ENCODE measurements at regions not wholly inside any gene's neighbourhood (a gene's known extent, or its start where the extent isn't known, plus 50 kb on each side); places are given as distances from the start of the nearest gene placed in this dataset.

- DNase-seq: no peak
Measured at GRCh38 chr7:131090188-131090587, 237.5 kb upstream of the MKLN1 start.

DNA sequence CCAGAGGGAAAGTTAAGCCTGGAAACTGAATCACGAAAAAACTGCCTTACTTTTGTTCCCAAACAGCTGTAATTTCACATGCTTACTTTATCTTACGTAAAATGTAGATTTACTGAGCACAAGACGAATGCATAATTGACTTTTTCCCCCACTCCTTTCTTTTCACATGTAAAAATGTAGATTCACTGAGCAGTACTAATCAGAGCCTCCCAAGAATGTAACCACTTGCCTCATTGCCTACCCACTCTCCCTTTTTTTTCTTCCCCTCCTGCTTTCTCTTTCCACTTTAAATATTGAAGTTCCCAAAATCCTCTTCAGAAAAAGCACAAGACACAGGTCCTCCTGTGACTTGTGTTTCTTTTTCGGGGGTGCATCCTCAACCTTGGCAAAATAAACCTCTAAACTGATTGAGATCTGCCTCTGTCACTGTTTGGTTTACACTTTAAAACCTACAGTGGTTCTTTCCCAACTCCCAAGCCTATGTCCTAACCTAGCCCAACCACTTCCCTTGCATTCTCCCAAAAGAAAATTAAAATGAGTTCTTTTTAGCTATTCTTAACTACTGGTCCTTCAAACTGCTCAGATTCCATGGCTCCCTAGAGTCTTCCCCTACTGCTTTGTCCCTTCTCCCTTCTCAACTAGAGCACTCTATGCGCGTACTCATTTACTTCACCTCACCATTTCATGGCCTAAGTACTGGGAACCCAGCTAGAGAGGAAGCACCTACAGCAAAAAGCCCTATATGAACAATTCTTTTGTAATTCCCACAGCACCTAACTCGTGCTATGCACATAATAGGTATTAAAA, 236.6 kb upstream of the MKLN1 start:
- no peak for DNase-seq

DNA sequence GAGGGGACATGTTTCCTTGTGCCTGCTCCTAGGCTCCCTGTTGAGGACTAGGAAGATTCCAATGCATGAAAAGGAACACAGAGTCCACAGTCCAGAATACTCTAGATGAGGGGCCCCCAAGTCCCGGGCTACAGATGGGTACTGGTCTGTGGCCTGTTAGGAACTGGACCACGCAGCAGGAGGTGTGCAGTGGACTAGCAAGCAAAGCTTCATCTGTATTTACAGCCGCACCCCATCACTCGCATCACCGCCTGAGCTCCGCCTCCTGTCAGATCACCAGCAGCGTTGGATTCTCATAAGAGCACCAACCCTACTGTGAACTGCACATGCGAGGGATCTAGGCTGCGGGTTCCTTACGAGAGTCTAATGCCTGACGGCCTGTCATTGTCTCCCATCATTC, 233.0 kb upstream of the MKLN1 start:
- no peak for DNase-seq

- DNase-seq: no peak
Measured at GRCh38 chr7:131095346-131095745, 232.3 kb upstream of the MKLN1 start.

DNA sequence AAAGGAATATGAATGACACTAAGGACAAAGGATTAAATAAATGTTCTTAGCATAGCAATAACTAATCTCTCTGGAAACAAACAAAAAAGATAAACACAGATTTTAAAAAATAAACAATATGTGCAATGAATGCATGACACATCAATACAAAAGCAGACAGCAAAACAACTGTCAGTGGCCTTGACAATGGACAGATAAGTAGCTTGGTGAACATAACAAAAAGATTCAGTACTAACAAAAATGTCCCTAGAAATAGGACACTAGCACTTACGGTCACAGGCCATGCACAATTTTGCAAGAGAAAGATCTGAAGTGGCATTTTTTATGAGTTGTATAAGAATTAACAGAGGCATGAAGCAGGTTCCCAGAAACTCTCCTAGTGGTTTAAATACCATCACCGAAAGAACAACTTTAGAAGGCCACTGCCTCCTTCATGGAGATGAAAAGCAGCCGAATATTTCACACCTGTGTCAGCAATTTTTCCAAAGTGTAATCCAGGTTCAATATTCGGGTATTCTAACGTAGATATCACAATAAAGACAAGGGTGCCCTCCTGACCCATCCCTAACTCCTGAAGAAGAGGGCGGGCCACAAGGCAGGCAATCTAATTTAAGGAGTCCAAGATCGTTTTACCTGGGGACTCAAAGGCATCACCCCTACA, 231.3 kb upstream of the MKLN1 start:
- DNase-seq: no peak

GRCh38 chr7:131097662-131098376, 229.9 kb upstream of the MKLN1 start:
- peak in 1 of 5 donors; percentile 27 for DNase-seq

DNA sequence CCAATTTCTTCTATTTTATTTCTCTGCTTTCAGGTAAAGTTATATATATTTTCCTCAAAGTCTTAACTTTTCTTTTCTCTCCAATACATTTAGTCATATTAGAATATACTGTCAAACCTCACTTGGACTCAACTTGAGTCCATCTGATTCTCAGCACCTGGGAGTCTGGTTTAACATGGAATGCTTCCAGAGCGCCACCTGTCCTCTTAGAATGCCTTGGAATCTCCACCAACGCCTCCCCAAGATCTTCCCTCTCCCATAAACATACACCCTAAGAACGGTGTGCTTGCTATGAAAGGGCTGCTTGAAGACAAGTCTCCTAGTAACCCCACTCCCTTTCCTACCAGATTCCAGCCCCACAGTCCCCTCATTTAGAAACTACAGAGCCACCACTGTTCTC, 229.1 kb upstream of the MKLN1 start:
- no peak for DNase-seq

DNA sequence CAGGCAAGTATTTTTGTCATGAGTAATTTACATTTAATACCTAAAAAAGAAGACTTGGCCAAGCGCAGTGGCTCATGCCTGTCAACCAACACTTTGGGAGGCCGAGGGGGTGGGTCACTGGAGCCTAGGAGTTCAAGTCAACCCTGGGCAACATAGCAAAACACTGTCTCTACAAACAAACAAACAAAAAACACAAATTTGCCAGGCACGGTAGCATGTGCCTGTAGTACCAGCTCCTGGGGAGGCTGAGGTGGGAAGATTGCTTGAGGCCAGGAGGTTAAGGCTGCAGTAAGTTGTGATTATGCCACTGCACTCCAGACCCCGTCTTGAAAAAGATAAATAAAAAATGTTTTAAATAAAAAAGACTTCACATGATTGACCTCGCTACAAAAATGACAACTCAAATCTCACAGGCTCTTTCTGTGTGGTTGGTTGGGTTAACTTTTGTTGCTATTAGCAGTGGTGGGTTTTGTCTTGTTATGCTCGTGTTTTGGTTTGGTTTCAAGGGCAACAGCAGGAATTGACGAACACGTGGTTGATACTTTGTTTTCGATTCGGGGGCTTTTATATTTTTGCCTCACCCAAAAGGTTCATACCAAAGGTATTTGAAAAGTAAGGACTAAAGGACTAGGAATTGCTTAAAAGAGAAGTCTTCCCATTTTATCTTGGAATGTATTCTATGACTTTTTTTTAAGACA, 227.2 kb upstream of the MKLN1 start:
- DNase-seq: no peak

DNA sequence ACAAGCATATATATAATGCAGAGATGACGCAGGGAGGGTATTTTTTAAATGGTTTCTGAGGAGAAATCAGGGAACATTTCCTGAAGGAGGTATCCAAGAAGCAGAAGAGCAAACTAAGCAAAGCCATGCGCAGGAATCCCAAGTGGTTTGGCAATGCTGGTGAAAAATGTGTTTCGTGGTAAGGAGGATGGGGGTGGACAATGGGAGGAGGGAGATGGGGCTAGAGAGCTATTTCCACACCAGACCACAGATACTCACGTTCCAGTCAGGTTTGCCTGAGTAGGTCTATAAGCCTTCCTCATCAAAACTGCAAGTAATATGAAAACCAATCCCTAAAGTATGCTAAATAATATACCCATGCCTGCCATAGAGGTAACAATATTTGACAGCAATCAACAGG, 223.7 kb upstream of the MKLN1 start:
- DNase-seq: no peak

DNA sequence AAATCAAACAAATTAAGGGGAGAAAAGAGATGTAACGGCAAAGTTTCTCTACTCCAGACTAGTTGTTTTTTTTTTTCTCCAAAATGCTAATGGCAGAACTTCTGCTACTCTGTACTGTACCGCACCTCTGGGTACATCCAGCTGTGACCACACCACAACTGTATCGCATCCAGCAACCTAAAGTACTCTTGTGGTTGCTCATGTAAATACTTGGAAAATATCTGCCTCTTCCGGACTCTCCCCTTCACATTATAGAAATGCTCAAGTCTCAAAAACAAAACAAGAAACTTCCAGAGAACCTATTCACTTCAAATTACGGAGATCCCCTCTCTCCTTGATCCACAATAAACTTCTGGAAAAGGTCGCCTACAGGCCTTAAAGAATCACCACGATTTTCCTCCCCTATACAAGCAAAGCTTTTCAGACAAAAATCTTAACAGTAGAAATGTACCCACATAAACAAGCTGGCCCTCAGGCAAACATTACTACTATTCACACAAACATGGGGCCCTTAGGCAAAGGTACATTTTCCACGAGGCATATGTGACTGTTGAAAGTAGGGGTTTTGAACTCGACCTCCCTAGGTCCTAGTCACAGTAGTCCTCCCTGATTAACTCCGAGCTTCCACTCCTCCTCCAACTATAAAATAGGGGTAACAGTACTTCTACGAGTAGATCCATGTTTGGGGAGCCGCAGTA, 222.9 kb upstream of the MKLN1 start:
- DNase-seq: peak in 1 of 5 donors; percentile 47

- no peak for DNase-seq
Measured at GRCh38 chr7:131105294-131105798, 222.3 kb upstream of the MKLN1 start.

- peak; percentile 72 to 91 (median 80) for DNase-seq
Measured at GRCh38 chr7:131105799-131106680, 221.6 kb upstream of the MKLN1 start.

DNA sequence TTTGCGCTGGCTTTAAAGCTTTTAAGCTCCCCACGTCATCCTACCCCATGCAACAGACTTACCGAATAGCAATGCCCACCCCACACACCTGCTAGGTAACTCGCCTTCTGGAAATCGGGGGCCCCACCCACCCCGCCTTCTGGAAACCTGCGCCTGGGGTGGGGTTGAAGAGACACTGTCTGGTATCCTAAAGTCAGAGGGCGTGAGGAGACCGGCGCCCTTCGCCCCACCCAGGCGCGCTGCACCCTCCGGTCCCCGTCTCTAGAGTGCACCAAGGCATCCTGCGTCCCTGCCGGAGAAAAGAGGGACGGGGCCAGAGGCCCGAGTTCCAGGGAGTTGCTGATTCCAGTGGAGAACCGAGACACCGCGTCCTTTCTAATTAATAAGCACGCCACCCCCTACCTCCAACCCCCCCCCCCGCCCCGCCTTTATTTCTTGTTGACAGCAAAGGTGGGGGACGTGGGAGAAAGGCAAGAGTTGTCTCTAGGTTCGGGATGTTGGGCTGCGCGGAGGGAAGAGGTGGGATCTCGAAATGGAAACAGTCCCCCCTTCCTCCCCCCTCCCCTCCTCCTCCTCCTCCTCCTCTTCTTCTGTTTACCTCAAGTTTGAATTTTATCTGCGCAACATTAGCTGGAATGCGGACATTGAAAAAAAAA, 220.9 kb upstream of the MKLN1 start:
- DNase-seq: peak; percentile 42 to 60 (median 50)

DNA sequence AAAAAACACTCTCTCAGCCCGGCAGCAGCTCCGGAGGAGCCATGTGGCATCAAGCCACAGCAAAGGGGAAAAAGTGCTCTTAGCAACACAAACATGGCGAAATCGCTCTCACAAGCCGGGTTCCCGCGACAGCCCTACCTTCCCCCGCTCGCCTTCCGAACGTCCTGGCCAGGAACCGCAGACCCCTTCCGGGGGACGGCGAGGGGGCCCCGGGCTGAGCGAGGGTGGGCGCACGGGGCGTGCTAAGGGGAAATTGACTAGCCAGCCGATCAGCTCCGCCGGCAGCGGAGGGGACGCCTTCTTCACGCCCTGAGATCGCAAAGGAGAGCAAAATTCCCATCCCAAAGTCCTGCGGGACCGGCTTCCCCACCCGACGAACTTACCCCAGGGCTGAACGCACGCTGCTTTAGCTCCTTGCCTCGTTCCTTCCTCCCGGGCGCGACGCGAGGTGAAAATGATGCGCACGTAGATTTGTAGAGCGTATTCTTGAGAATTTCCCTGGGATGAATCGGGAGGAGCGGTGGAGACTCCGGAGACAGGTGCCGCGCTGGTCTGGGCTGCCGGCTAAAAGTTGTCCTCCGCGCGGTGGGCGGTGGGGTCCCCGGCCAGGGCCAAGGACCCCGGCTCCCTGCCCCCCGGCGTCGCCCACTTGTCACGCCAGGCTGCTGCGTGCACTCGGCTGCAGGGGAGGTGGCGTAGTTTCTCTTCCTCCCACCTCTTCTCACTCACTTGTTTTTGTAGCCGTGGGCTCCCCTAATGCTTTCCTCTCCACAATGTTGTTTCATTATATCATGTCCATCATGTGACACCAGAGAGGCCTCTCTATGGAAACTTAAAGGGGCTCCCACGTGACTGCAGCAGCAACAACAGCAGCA, 220.1 kb upstream of the MKLN1 start:
- peak; percentile 45 to 92 (median 71) for DNase-seq

DNA sequence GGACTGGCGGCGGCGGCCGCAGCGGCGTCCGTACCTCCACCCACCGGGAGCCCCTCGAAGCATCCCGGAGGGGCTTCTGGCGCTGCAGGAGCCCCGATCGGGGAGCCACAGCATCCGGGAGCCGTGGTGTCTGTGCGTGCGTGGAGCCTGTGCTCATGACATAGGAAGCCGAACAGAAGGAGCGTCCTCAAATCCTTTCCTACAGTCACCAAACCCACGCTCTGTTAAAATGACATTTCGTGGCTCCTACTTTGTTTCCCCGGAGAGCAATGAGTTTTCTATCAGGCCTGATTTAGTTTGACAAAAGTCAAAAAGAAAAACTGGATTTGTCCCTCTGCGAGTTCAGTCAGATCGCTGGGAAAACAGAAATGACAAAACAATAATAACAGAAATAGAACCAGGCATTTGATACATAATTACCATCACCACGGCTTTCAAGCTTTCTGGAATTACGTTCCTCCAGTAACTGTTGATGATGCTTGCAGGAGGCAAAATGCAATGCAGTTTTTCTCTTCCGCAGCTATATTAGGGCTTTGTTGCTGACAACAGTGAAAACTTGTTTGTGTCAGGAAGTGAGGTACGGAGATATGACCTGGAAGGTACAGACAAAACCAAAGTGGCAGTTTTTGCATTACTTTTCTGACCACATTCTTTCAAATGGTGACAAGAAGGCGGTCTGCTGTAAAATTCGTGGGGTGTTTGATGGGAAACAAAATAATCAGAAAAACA, 219.3 kb upstream of the MKLN1 start:
- DNase-seq: peak in 3 of 5 donors; percentile 30 to 91 (median 47)

- peak in 1 of 5 donors; percentile 39 for DNase-seq
Measured at GRCh38 chr7:131109011-131109758, 218.5 kb upstream of the MKLN1 start.

DNA sequence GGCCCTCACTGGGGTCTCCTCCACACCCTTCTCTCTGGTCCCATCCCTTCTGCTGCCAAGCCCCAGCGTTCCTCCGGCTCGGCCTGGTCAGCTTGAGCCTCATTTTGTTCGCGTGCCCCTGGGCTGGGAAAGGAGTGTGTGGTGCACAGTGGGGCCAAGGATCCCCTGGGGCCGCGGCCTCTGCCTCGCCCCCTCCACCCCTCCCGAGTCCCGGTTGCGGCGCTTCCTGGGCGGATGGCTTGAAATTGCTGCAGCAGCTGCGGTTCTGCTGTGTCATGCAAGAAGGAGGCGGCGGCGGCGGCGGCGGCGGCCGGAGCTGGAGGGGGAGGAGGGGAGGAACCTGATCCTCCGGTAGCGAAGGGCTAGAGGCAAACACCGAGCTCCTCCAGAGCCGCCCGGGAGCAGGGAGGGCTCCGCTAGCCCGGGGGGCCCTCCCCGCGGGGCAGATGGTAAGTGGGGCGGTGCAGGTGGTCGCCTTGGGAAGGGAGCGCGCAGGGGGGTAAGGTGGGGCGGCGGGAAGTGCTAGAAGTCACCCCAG, 217.8 kb upstream of the MKLN1 start:
- peak; percentile 46 to 92 (median 65) for DNase-seq

All from T-helper 1 cell (primary cell).